ENCODE measurements at regions not wholly inside any gene's neighbourhood (a gene's known extent, or its start where the extent isn't known, plus 50 kb on each side); places are given as distances from the start of the nearest gene placed in this dataset.
A peak's percentile ranks its signal among the peaks of the same experiment; 100 is the strongest.
"Not testable (repeated sequence)": the region's sequence is repeated elsewhere in the genome, so short reads cannot be mapped to it uniquely, and the experiment has no call there.

DNA sequence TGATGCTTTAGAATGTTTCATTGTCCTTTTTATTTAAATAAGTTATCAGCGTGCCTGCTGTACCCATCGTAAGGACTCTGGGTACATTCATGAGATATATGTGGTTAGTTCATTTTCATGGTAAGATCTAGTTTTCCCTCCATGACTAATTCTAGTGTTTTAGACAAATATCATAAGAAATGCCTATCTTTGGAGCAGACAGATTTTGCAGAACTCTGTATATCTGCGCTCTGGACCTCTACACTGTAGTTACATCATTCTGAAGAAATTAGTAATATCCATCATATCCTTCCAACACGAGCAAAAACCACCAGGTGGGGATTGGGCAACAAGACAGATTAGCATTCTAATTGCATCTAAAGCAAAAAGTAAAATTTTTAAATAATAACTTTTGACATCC lies 499.2 kb downstream of the SETD4 start:
- 77 to 93% (median 89%) methylated on average over 4 of the region's 4 CpGs for WGBS, 4 donors
- intact Hi-C loops (cut with DNase I), result no loop called here
- H3K9me3 ChIP-seq (replicated peaks in 1 of 3), result no peaks in the 10 kb centered on the region
- no peak overlapping the region for H3K4me3 ChIP-seq
- no peak for TF ChIP-seq POLR2A (IDR thresholded peaks at IDR 0.05)
- TF ChIP-seq, protein P1, sequence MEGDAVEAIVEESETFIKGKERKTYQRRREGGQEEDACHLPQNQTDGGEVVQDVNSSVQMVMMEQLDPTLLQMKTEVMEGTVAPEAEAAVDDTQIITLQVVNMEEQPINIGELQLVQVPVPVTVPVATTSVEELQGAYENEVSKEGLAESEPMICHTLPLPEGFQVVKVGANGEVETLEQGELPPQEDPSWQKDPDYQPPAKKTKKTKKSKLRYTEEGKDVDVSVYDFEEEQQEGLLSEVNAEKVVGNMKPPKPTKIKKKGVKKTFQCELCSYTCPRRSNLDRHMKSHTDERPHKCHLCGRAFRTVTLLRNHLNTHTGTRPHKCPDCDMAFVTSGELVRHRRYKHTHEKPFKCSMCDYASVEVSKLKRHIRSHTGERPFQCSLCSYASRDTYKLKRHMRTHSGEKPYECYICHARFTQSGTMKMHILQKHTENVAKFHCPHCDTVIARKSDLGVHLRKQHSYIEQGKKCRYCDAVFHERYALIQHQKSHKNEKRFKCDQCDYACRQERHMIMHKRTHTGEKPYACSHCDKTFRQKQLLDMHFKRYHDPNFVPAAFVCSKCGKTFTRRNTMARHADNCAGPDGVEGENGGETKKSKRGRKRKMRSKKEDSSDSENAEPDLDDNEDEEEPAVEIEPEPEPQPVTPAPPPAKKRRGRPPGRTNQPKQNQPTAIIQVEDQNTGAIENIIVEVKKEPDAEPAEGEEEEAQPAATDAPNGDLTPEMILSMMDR (IDR thresholded peaks at IDR 0.05), result no peak
- no peaks in the 10 kb centered on the region for H3K36me3 ChIP-seq (replicated peaks in 1 of 2)
- H3K4me1 ChIP-seq (replicated peaks in 1 of 2), result peaks cover 0 to 29% of the 10 kb centered on the region in 2 donors
- DNase-seq, result no peak
- H3K27me3 ChIP-seq, result no peaks in the 10 kb centered on the region
- H3K27ac ChIP-seq, result no peak overlapping the region

GRCh38 chr21:35559829-35560225 lies 500.5 kb downstream of the SETD4 start:
- intact Hi-C loops (cut with DNase I), result no loop called here
- peaks cover 0 to 24% of the 10 kb centered on the region in 2 donors for H3K4me1 ChIP-seq (replicated peaks in 1 of 2)
- WGBS, 4 donors, result 10 to 26% (median 16%) methylated on average over 2 of the region's 2 CpGs
- DNase-seq, result peak in 1 of 7 donors; percentile 7
- H3K9me3 ChIP-seq (replicated peaks in 1 of 3), result no peaks in the 10 kb centered on the region
- peak overlapping the region in 1 of 5 donors; percentile 44 for H3K27ac ChIP-seq
- no peaks in the 10 kb centered on the region for H3K27me3 ChIP-seq
- H3K36me3 ChIP-seq (replicated peaks in 1 of 2), result no peaks in the 10 kb centered on the region
- no peak overlapping the region for H3K4me3 ChIP-seq
- no peak for TF ChIP-seq POLR2A (IDR thresholded peaks at IDR 0.05)
- TF ChIP-seq, protein P1 (IDR thresholded peaks at IDR 0.05), result no peak

- no peaks in the 10 kb centered on the region for H3K27me3 ChIP-seq
- no peaks in the 10 kb centered on the region for H3K9me3 ChIP-seq (replicated peaks in 1 of 3)
- TF ChIP-seq, protein P1 (IDR thresholded peaks at IDR 0.05), result no peak
- TF ChIP-seq POLR2A (IDR thresholded peaks at IDR 0.05), result no peak
- H3K27ac ChIP-seq, result peak overlapping the region in 1 of 5 donors; percentile 44
- H3K4me3 ChIP-seq, result no peak overlapping the region
- 35 to 50% (median 44%) methylated on average over 9 of the region's 9 CpGs for WGBS, 4 donors
- intact Hi-C loops (cut with DNase I), result no loop called here
- H3K36me3 ChIP-seq (replicated peaks in 1 of 2), result no peaks in the 10 kb centered on the region
- peaks cover 0 to 20% of the 10 kb centered on the region in 2 donors for H3K4me1 ChIP-seq (replicated peaks in 1 of 2)
- DNase-seq, result peak; percentile 41 to 63 (median 57)
Measured at GRCh38 chr21:35559128-35559828, 501.0 kb downstream of the SETD4 start.

- intact Hi-C loops (cut with DNase I), result no loop called here
- Histone ChIP-seq H3K9me3 (replicated peaks in 1 of 3) (no peaks in the 10 kb centered on the region), H3K27me3 (no peaks in the 10 kb centered on the region), H3K4me1 (replicated peaks in 1 of 2) (peaks cover 0 to 11% of the 10 kb centered on the region in 2 donors), H3K36me3 (replicated peaks in 1 of 2) (no peaks in the 10 kb centered on the region), H3K27ac (no peak overlapping the region), H3K4me3 (no peak overlapping the region)
- TF ChIP-seq, protein P1 (IDR thresholded peaks at IDR 0.05), result no peak
- no peak for TF ChIP-seq POLR2A (IDR thresholded peaks at IDR 0.05)
- 31 to 73% (median 49%) methylated on average over 2 of the region's 2 CpGs for WGBS, 4 donors
- DNase-seq, result no peak
Measured at GRCh38 chr21:35556536-35556935, 503.8 kb downstream of the SETD4 start.

DNA sequence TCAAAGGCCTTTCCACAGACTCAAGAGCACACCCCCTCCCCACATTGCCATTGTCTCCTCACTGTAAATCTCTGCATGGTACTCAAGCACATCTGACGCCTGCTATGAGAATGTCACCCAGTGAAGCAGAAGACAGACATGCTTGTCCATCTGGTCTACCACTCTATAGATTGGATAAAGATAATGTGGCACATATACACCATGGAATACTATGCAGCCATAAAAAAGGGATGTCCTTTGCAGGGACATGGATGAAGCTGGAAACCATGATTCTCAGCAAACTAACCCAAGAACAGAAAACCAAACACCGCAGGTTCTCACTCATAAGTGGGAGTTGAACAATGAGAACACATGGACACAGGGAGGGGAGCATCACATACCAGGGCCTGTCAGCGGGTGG lies 503.4 kb upstream of the RUNX1 start:
- DNase-seq; H3K4me1 ChIP-seq (replicated peaks in 1 of 2); H3K36me3 ChIP-seq (replicated peaks in 1 of 2); H3K4me3 ChIP-seq; intact Hi-C loops (cut with DNase I); H3K27me3 ChIP-seq; H3K9me3 ChIP-seq (replicated peaks in 1 of 3); H3K27ac ChIP-seq: not testable (repeated sequence)
- WGBS, 4 donors, result 86 to 95% (median 90%) methylated on average over 3 of the region's 3 CpGs

Data from adrenal gland (tissue), 9 donors.